Transverse colon (tissue), 3 donors: ENCODE measurements at regions not wholly inside any gene's neighbourhood (a gene's known extent, or its start where the extent isn't known, plus 50 kb on each side); places are given as distances from the start of the nearest gene placed in this dataset.

Experiments used
- POLR2A ChIP-seq: fragments of 450-650 bp; IDR thresholded peaks from one replicate; pipeline ENCODE4 v1.6.1; 2016; ENCODE audit warnings: antibody characterized with exemption, mild to moderate bottlenecking, moderate library complexity
- TF ChIP-seq, protein P1 (sequence below), 5 experiments: fragments of 200-600 bp in 3 of 5; fragments of 450-650 bp in 2 of 5; sonication (generic) in 3 of 5; IDR thresholded peaks; 1 replicate in 2 of 5; 2 replicates in 3 of 5; pipeline ENCODE4 v1.5.1; 2016 to 2017; ENCODE audit warnings: antibody characterized with exemption in 5 of 5, inconsistent platforms in 3 of 5, mild to moderate bottlenecking in 2 of 5, moderate library complexity in 1 of 5

GRCh38 chr6:133671376-133671775 lies 217.5 kb upstream of the TCF21 start:
- TF ChIP-seq, protein P1, sequence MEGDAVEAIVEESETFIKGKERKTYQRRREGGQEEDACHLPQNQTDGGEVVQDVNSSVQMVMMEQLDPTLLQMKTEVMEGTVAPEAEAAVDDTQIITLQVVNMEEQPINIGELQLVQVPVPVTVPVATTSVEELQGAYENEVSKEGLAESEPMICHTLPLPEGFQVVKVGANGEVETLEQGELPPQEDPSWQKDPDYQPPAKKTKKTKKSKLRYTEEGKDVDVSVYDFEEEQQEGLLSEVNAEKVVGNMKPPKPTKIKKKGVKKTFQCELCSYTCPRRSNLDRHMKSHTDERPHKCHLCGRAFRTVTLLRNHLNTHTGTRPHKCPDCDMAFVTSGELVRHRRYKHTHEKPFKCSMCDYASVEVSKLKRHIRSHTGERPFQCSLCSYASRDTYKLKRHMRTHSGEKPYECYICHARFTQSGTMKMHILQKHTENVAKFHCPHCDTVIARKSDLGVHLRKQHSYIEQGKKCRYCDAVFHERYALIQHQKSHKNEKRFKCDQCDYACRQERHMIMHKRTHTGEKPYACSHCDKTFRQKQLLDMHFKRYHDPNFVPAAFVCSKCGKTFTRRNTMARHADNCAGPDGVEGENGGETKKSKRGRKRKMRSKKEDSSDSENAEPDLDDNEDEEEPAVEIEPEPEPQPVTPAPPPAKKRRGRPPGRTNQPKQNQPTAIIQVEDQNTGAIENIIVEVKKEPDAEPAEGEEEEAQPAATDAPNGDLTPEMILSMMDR (IDR thresholded peaks at IDR 0.05), result no peak
- TF ChIP-seq POLR2A, result no peak
